B cell (primary cell): ENCODE measurements at regions not wholly inside any gene's neighbourhood (a gene's known extent, or its start where the extent isn't known, plus 50 kb on each side); places are given as distances from the start of the nearest gene placed in this dataset.

Source experiments
- ATAC-seq: fragments of 200-7000 bp; cut with Tn5 transposase; one replicate; pipeline ENCODE4 v1.10.0; 2021; ENCODE audit warnings: low read depth, mild to moderate bottlenecking, moderate number of reproducible peaks, moderate library complexity
- CTCF ChIA-PET: fragments of 350-600 bp; sonication (Branson Sonifier 250); formaldehyde crosslinking; loops from one replicate; lab custom pipeline; 2021; ENCODE audit warnings: antibody characterized with exemption, inconsistent platforms; lab: Charles Lee
- POLR2A ChIA-PET: fragments of 350-600 bp; sonication (Branson Sonifier 250); formaldehyde crosslinking; loops from one replicate; lab custom pipeline; 2021; ENCODE audit warnings: antibody characterized with exemption; lab: Charles Lee
- DNase-seq: peaks from one replicate; pipeline ENCODE4 v3.0.0; 2013
- H2AFZ ChIP-seq: 2 replicates; pipeline ENCODE4 v1.6.1; 2012; ENCODE audit warnings: mild to moderate bottlenecking, low read depth, low read length; ENCODE audit not compliant: insufficient read depth, poor library complexity, severe bottlenecking
- H3K27ac ChIP-seq, 2 donors: 1 replicate in 1 of 2; 2 replicates in 1 of 2; pipeline ENCODE4 v1.5.1; 2012 to 2013; ENCODE audit warnings: low read length in 2 of 2, mild to moderate bottlenecking in 2 of 2, moderate library complexity in 1 of 2
- H3K27me3 ChIP-seq, 4 experiments: fragments of 200-600 bp in 1 of 4; sonication (generic) in 1 of 4; replicated peaks in 1 of 4; 1 replicate in 2 of 4; 2 replicates in 2 of 4; pipeline versions ENCODE4 v1.6.1 to v1.7.0; 2013 to 2016; ENCODE audit warnings: low read length in 3 of 4, mild to moderate bottlenecking in 2 of 4, mixed read lengths in 1 of 4, moderate library complexity in 1 of 4; ENCODE audit not compliant: insufficient read depth in 4 of 4, control insufficient read depth in 3 of 4; ENCODE audit errors: control extremely low read depth in 1 of 4
- H3K36me3 ChIP-seq, 2 experiments: replicated peaks in 1 of 2; 1 replicate in 1 of 2; 2 replicates in 1 of 2; pipeline versions ENCODE4 v1.6.1 to v1.7.1; 2013; ENCODE audit warnings: low read length in 1 of 2; ENCODE audit not compliant: insufficient read depth in 2 of 2, control insufficient read depth in 1 of 2; ENCODE audit errors: control extremely low read depth in 1 of 2, extremely low read depth in 1 of 2
- H3K4me1 ChIP-seq, 2 donors: fragments of 200-600 bp in 1 of 2; sonication (generic) in 1 of 2; 1 replicate in 1 of 2; 2 replicates in 1 of 2; pipeline versions ENCODE4 v1.5.1 to v1.6.1; 2013 to 2017; ENCODE audit warnings: low read length in 2 of 2; ENCODE audit not compliant: control insufficient read depth in 2 of 2, insufficient read depth in 2 of 2
- H3K4me2 ChIP-seq: replicated peaks from 2 replicates; pipeline ENCODE3; 2012; ENCODE audit warnings: mild to moderate bottlenecking, low read depth, low read length; ENCODE audit not compliant: poor library complexity, severe bottlenecking
- H3K4me3 ChIP-seq, 5 experiments: fragments of 200-600 bp in 1 of 5; sonication (generic) in 1 of 5; 1 replicate in 3 of 5; 2 replicates in 2 of 5; pipeline versions ENCODE4 v1.5.1 to v1.7.0; 2011 to 2016; ENCODE audit warnings: low read length in 4 of 5, mild to moderate bottlenecking in 4 of 5, low read depth in 2 of 5, control low read depth in 1 of 5, moderate library complexity in 1 of 5; ENCODE audit not compliant: insufficient read depth in 1 of 5; ENCODE audit errors: control extremely low read depth in 1 of 5, extremely low read depth in 1 of 5
- H3K79me2 ChIP-seq: fragments of 200-600 bp; sonication (generic); one replicate; pipeline ENCODE4 v1.6.0; 2016; ENCODE audit warnings: low read length; ENCODE audit not compliant: control insufficient read depth, insufficient read depth
- H3K9ac ChIP-seq: fragments of 200-600 bp; sonication (generic); 2 replicates; pipeline ENCODE4 v1.6.1; 2017; ENCODE audit warnings: mild to moderate bottlenecking, low read length, moderate library complexity
- H3K9me3 ChIP-seq, 3 donors: one replicate each; pipeline versions ENCODE4 v1.6.1 to v1.7.1; 2013; ENCODE audit warnings: low read length in 2 of 3; ENCODE audit not compliant: control insufficient read depth in 2 of 3, insufficient read depth in 1 of 3; ENCODE audit errors: control extremely low read depth in 1 of 3
- H4K20me1 ChIP-seq: 2 replicates; pipeline ENCODE4 v1.6.0; 2012; ENCODE audit warnings: mild to moderate bottlenecking, low read length; ENCODE audit not compliant: insufficient read depth, control insufficient read depth, poor library complexity, severe bottlenecking
- H3K27ac Mint-ChIP-seq: one replicate; pipeline ENCODE4 v1.8.0; 2021; ENCODE audit warnings: mixed read lengths
- H3K27me3 Mint-ChIP-seq: one replicate; pipeline ENCODE4 v1.8.0; 2021; ENCODE audit warnings: mixed read lengths
- H3K4me1 Mint-ChIP-seq: one replicate; pipeline ENCODE4 v1.8.0; 2021; ENCODE audit warnings: mixed read lengths
- H3K4me3 Mint-ChIP-seq: one replicate; pipeline ENCODE4 v1.8.0; 2021; ENCODE audit warnings: mixed read lengths
- H3K9me3 Mint-ChIP-seq: one replicate; pipeline ENCODE4 v1.8.0; 2022; ENCODE audit warnings: mixed read lengths; ENCODE audit not compliant: insufficient read depth
- EZH2 ChIP-seq: IDR thresholded peaks from 2 replicates; pipeline ENCODE4 v1.6.1; 2012; ENCODE audit warnings: borderline replicate concordance, low read depth, mild to moderate bottlenecking, moderate library complexity, low read length; ENCODE audit not compliant: insufficient read depth, poor library complexity, severe bottlenecking
- WGBS: methylation state at CpG from one replicate; pipeline ENCODE4 v1.1.5; 2013; ENCODE audit warnings: missing lambda C conversion rate; ENCODE audit not compliant: insufficient coverage; 5-methylcytosine and 5-hydroxymethylcytosine counted together
- intact Hi-C: fragments of 100-400 bp; cut with micrococcal nuclease; formaldehyde crosslinking; loops from one replicate; pipeline ENCODE4 v1.10.0; 2022
- TF ChIP-seq, protein P1 (sequence below): fragments of 200-600 bp; IDR thresholded peaks from one replicate; pipeline ENCODE4 v1.8.0; 2022; ENCODE audit warnings: antibody characterized with exemption, mild to moderate bottlenecking

DNA sequence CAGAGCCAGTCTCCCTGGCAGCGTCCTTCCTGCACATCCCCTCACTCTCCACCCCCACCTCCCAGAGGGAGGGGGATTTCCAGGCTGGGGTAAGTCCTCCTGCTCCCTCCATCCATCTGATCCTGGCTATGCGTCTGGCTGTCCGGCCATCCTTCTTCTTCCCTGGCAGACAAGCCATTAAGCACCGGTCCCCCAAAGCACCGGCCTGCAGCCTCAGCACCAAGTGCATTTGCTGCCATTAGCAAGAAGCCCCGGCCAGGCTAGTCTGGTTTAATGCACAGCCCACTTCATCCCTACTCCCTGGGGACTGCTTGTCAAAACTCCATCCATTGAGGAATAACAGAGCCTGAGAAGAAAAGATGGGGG, 208.7 kb upstream of the IER5L start:
- Histone ChIP-seq H3K27me3 (no peaks in the 10 kb centered on the region), H2AFZ (no peak overlapping the region), H3K4me1 (peaks cover 17 to 26% of the 10 kb centered on the region in 2 donors), H3K4me3 (no peak overlapping the region), H3K27ac (no peak overlapping the region), H3K9ac (no peak overlapping the region), H4K20me1 (no peaks in the 10 kb centered on the region), H3K4me2 (no peak overlapping the region), H3K9me3 (peaks cover 0 to 9% (median 0%) of the 10 kb centered on the region in 3 donors), H3K79me2 (no peaks in the 10 kb centered on the region), H3K36me3 (no peaks in the 10 kb centered on the region)
- no peak for ATAC-seq
- peaks cover 21% of the 10 kb centered on the region for H3K4me1 Mint-ChIP-seq
- H3K27ac Mint-ChIP-seq: no peak overlapping the region
- no peak overlapping the region for H3K4me3 Mint-ChIP-seq
- 100% methylated on average over 4 of the region's 6 CpGs for WGBS
- H3K27me3 Mint-ChIP-seq: no peaks in the 10 kb centered on the region
- ChIA-PET CTCF (no interaction called here), POLR2A (no interaction called here)
- no peaks in the 10 kb centered on the region for H3K9me3 Mint-ChIP-seq
- no peak for DNase-seq
- intact Hi-C loops: loop anchor here (10.0 kb wide), 1 partner anchor 212 kb away; the partner anchor contains the start of gene IER5L
- TF ChIP-seq, protein P1, sequence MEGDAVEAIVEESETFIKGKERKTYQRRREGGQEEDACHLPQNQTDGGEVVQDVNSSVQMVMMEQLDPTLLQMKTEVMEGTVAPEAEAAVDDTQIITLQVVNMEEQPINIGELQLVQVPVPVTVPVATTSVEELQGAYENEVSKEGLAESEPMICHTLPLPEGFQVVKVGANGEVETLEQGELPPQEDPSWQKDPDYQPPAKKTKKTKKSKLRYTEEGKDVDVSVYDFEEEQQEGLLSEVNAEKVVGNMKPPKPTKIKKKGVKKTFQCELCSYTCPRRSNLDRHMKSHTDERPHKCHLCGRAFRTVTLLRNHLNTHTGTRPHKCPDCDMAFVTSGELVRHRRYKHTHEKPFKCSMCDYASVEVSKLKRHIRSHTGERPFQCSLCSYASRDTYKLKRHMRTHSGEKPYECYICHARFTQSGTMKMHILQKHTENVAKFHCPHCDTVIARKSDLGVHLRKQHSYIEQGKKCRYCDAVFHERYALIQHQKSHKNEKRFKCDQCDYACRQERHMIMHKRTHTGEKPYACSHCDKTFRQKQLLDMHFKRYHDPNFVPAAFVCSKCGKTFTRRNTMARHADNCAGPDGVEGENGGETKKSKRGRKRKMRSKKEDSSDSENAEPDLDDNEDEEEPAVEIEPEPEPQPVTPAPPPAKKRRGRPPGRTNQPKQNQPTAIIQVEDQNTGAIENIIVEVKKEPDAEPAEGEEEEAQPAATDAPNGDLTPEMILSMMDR: no peak
- TF ChIP-seq EZH2: no peak

GRCh38 chr9:129385211-129385934, 207.3 kb upstream of the IER5L start:
- Mint-ChIP-seq H3K27ac (peak overlapping the region; percentile 97), H3K4me3 (peak overlapping the region; percentile 86), H3K27me3 (no peaks in the 10 kb centered on the region), H3K4me1 (peaks cover 21% of the 10 kb centered on the region), H3K9me3 (no peaks in the 10 kb centered on the region)
- no peak overlapping the region for H3K4me3 ChIP-seq
- peak; percentile 14 for ATAC-seq
- peak; percentile 68 for DNase-seq
- POLR2A ChIA-PET: interaction anchor here (0.6 kb wide), 1 partner anchor 75 kb away, joined by 3 read pairs; no protein-coding TSS in a partner anchor
- H3K79me2 ChIP-seq: no peaks in the 10 kb centered on the region
- H3K36me3 ChIP-seq: no peaks in the 10 kb centered on the region
- H3K4me2 ChIP-seq: no peak overlapping the region
- H2AFZ ChIP-seq: no peak overlapping the region
- peaks cover 17 to 26% of the 10 kb centered on the region in 2 donors for H3K4me1 ChIP-seq
- no peak overlapping the region for H3K9ac ChIP-seq
- TF ChIP-seq EZH2: no peak
- TF ChIP-seq, protein P1: no peak
- intact Hi-C loops: loop anchor here (10.0 kb wide), 1 partner anchor 211 kb away; the partner anchor contains the start of gene IER5L
- peak overlapping the region in 1 of 2 donors; percentile 25 for H3K27ac ChIP-seq
- no peaks in the 10 kb centered on the region for H3K27me3 ChIP-seq
- WGBS: 75% methylated on average over 10 of the region's 11 CpGs
- H4K20me1 ChIP-seq: no peaks in the 10 kb centered on the region
- CTCF ChIA-PET: interaction anchor here (0.9 to 2.5 kb wide), 3 partner anchors 29 to 246 kb away, joined by 3 to 16 read pairs (median 3); no protein-coding TSS in a partner anchor
- H3K9me3 ChIP-seq: peaks cover 0 to 9% (median 0%) of the 10 kb centered on the region in 3 donors
